Endodermal cell (in vitro differentiated cells): ENCODE measurements at regions not wholly inside any gene's neighbourhood (a gene's known extent, or its start where the extent isn't known, plus 50 kb on each side); places are given as distances from the start of the nearest gene placed in this dataset.

ENCODE experiments used
- DNase-seq: peaks from one replicate; pipeline ENCODE4 v3.0.0-alpha.2; 2017
- H3K27ac ChIP-seq: 2 replicates; pipeline ENCODE4 v1.5.1; 2013; ENCODE audit warnings: mild to moderate bottlenecking, low read depth, low read length, moderate library complexity
- H3K27me3 ChIP-seq: 2 replicates; pipeline ENCODE4 v1.6.1; 2013; ENCODE audit warnings: mild to moderate bottlenecking, low read length, moderate library complexity; ENCODE audit not compliant: insufficient read depth, control insufficient read depth, poor library complexity, severe bottlenecking
- H3K36me3 ChIP-seq: 2 replicates; pipeline ENCODE4 v1.7.0; 2013; ENCODE audit warnings: mild to moderate bottlenecking, low read length, moderate library complexity; ENCODE audit not compliant: control insufficient read depth, insufficient read depth
- H3K4me1 ChIP-seq: one replicate; pipeline ENCODE4 v1.7.0; 2013; ENCODE audit warnings: low read length; ENCODE audit not compliant: control insufficient read depth, insufficient read depth
- H3K4me3 ChIP-seq: 2 replicates; pipeline ENCODE4 v1.5.1; 2013; ENCODE audit warnings: mild to moderate bottlenecking, low read length, moderate library complexity
- H3K9ac ChIP-seq: 2 replicates; pipeline ENCODE4 v1.6.1; 2013; ENCODE audit warnings: mild to moderate bottlenecking, low read length, moderate library complexity; ENCODE audit not compliant: poor library complexity, severe bottlenecking; ENCODE audit errors: extremely low read depth
- H3K9me3 ChIP-seq: 2 replicates; pipeline ENCODE4 v1.6.1; 2013; ENCODE audit warnings: mild to moderate bottlenecking, low read length, moderate library complexity; ENCODE audit not compliant: control insufficient read depth
- H3K27ac Mint-ChIP-seq: 2 replicates; pipeline ENCODE4 v1.8.0; 2020; ENCODE audit warnings: mixed read lengths
- H3K27me3 Mint-ChIP-seq: 2 replicates; pipeline ENCODE4 v1.8.0; 2021; ENCODE audit warnings: mild to moderate bottlenecking, mixed read lengths; ENCODE audit not compliant: insufficient read depth
- H3K36me3 Mint-ChIP-seq: 2 replicates; pipeline ENCODE4 v1.8.0; 2020; ENCODE audit warnings: low read depth, mixed read lengths
- H3K4me1 Mint-ChIP-seq: 2 replicates; pipeline ENCODE4 v1.8.0; 2020; ENCODE audit warnings: mixed read lengths
- H3K4me3 Mint-ChIP-seq: 2 replicates; pipeline ENCODE4 v1.8.0; 2020; ENCODE audit warnings: mild to moderate bottlenecking, moderate library complexity, mixed read lengths
- H3K9me3 Mint-ChIP-seq: 2 replicates; pipeline ENCODE4 v1.8.0; 2020; ENCODE audit warnings: mild to moderate bottlenecking, mixed read lengths
- CTCF ChIP-seq: fragments of 200-600 bp; sonication (generic); conservative IDR thresholded peaks from 2 replicates; pipeline ENCODE4 v1.5.0; 2021; ENCODE audit warnings: antibody characterized with exemption, mild to moderate bottlenecking
- WGBS, 2 experiments: methylation state at CpG; one replicate each; pipeline versions ENCODE4 v1.1.5 to v1.1.7; 2013; ENCODE audit warnings: missing lambda C conversion rate in 2 of 2, mixed read lengths in 1 of 2; ENCODE audit not compliant: insufficient coverage in 1 of 2, insufficient read length in 1 of 2; 5-methylcytosine and 5-hydroxymethylcytosine counted together

DNA sequence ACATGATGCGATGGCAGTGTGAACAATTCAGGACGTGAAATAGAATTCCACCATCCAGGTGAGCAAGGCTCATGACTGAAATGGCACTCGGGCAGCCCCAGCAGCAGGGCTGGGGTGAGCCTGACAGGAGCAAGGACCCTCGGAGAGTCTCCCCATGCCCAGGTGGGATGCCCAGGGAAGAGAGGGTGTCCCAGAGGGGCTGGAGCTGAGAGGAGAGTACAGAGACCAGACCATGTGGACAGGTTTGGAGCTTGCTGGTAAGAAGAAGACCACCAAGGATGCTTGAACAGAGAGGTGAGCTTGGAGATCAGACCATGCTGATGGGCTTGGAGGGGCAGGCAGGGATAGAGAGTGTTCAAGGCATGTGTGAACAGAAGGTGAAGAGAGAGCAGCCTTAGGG lies 83.3 kb downstream of the RAMP3 start:
- Mint-ChIP-seq H3K27ac (no peak overlapping the region), H3K27me3 (no peaks in the 10 kb centered on the region), H3K4me1 (no peaks in the 10 kb centered on the region), H3K9me3 (no peaks in the 10 kb centered on the region), H3K36me3 (no peaks in the 10 kb centered on the region), H3K4me3 (no peak overlapping the region)
- 93% methylated on average over 3 to 4 of the region's 4 CpGs for WGBS, 2 experiments
- TF ChIP-seq CTCF: no peak
- Histone ChIP-seq H3K27ac (no peak overlapping the region), H3K9ac (no peak overlapping the region), H3K9me3 (no peaks in the 10 kb centered on the region), H3K4me3 (no peak overlapping the region), H3K27me3 (no peaks in the 10 kb centered on the region), H3K4me1 (no peaks in the 10 kb centered on the region), H3K36me3 (no peaks in the 10 kb centered on the region)
- DNase-seq: no peak

- Histone ChIP-seq H3K27me3 (no peaks in the 10 kb centered on the region), H3K27ac (no peak overlapping the region), H3K36me3 (no peaks in the 10 kb centered on the region), H3K4me1 (no peaks in the 10 kb centered on the region), H3K9ac (no peak overlapping the region), H3K4me3 (no peak overlapping the region), H3K9me3 (no peaks in the 10 kb centered on the region)
- Mint-ChIP-seq H3K4me3 (no peak overlapping the region), H3K27me3 (no peaks in the 10 kb centered on the region), H3K4me1 (no peaks in the 10 kb centered on the region), H3K27ac (no peak overlapping the region), H3K9me3 (no peaks in the 10 kb centered on the region), H3K36me3 (no peaks in the 10 kb centered on the region)
- DNase-seq: no peak
- no peak for TF ChIP-seq CTCF
- 75 to 86% methylated on average over 8 to 11 of the region's 11 CpGs for WGBS, 2 experiments
Observed at GRCh38 chr7:45241339-45242109, 83.9 kb downstream of the RAMP3 start.

DNA sequence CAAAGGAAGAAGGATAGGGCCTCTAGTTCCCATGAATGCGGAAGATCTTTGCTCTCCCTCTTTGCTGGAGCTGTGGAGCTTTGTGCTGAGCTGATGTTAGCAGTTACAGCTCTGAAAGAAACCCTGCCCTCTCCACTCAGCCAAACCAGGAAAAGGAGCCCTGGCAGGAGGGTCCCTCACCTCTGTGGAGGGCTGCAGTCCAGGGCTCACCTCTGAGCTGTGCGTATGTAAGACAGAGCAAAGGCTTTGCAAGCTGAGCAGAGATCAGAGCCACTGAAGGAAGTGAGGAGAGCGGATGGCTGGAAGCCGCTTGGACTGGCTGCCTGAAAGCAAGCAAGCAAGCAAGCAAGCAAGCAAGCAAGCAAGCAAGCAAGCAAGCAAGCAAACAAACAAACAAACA lies 84.7 kb downstream of the RAMP3 start:
- Histone ChIP-seq H3K27ac (no peak overlapping the region), H3K36me3 (no peaks in the 10 kb centered on the region), H3K9ac (no peak overlapping the region), H3K4me1 (no peaks in the 10 kb centered on the region), H3K9me3 (no peaks in the 10 kb centered on the region), H3K27me3 (no peaks in the 10 kb centered on the region), H3K4me3 (no peak overlapping the region)
- Mint-ChIP-seq H3K4me3 (no peak overlapping the region), H3K4me1 (no peaks in the 10 kb centered on the region), H3K36me3 (no peaks in the 10 kb centered on the region), H3K27me3 (no peaks in the 10 kb centered on the region), H3K27ac (no peak overlapping the region), H3K9me3 (no peaks in the 10 kb centered on the region)
- 95% methylated on average over 4 of the region's 4 CpGs; no CpG with 5 or more reads in 1 of the 2 experiments for WGBS, 2 experiments
- TF ChIP-seq CTCF: no peak
- no peak for DNase-seq
